22Rv1 (cell line): ENCODE measurements at regions not wholly inside any gene's neighbourhood (a gene's known extent, or its start where the extent isn't known, plus 50 kb on each side); places are given as distances from the start of the nearest gene placed in this dataset.

Source experiments
- ZFX ChIP-seq: fragments of 450-650 bp; IDR thresholded peaks from 2 replicates; pipeline ENCODE4 v1.6.1; 2017; ENCODE audit warnings: antibody characterized with exemption, borderline replicate concordance
- TF ChIP-seq, protein P1 (sequence below): fragments of 450-650 bp; IDR thresholded peaks from 2 replicates; pipeline ENCODE4 v1.5.1; 2017; ENCODE audit warnings: mild to moderate bottlenecking

DNA sequence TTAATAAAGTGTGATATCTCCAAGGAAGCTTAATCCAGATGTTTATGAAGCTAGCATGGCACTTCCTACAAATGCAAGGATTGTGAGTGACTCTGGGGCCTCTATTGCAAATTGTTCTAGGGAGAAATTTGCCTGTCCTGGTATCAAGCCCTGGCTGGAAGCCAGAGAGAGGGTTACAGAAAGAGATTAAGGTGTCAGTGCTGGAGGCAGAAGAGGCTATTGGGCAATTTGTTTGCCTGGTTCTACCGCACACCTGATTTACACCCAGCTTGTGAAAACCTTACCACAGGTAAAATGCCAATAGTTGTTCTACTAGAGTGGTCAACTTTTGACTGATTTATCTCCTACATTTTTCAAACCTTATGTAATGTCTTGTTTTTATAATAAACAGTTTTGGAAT lies 186.7 kb upstream of the FAT1 start:
- TF ChIP-seq, protein P1, sequence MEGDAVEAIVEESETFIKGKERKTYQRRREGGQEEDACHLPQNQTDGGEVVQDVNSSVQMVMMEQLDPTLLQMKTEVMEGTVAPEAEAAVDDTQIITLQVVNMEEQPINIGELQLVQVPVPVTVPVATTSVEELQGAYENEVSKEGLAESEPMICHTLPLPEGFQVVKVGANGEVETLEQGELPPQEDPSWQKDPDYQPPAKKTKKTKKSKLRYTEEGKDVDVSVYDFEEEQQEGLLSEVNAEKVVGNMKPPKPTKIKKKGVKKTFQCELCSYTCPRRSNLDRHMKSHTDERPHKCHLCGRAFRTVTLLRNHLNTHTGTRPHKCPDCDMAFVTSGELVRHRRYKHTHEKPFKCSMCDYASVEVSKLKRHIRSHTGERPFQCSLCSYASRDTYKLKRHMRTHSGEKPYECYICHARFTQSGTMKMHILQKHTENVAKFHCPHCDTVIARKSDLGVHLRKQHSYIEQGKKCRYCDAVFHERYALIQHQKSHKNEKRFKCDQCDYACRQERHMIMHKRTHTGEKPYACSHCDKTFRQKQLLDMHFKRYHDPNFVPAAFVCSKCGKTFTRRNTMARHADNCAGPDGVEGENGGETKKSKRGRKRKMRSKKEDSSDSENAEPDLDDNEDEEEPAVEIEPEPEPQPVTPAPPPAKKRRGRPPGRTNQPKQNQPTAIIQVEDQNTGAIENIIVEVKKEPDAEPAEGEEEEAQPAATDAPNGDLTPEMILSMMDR, result no peak
- TF ChIP-seq ZFX, result no peak
